Heart left ventricle (tissue), 16 donors: ENCODE measurements at regions not wholly inside any gene's neighbourhood (a gene's known extent, or its start where the extent isn't known, plus 50 kb on each side); places are given as distances from the start of the nearest gene placed in this dataset.
"Not testable (repeated sequence)": the region's sequence is repeated elsewhere in the genome, so short reads cannot be mapped to it uniquely, and the experiment has no call there.

Experiments used
- ATAC-seq, 4 donors: fragments of 200-7000 bp; cut with Tn5 transposase; one replicate each; pipeline ENCODE4 v1.9.1; 2020 to 2022; ENCODE audit warnings: moderate library complexity in 4 of 4, mild to moderate bottlenecking in 3 of 4, moderate number of reproducible peaks in 1 of 4
- DNase-seq, 5 donors: peaks; one replicate each; pipeline ENCODE4 v3.0.0-alpha.2; 2020
- H3K27ac ChIP-seq, 12 donors: fragments of 200-600 bp; sonication (generic) in 4 of 12; one replicate each; pipeline versions ENCODE4 v1.5.0 to v1.8.0; 2016 to 2022; ENCODE audit warnings: mild to moderate bottlenecking in 2 of 12
- H3K27me3 ChIP-seq, 9 donors: fragments of 200-600 bp; sonication (generic) in 2 of 9; one replicate each; pipeline versions ENCODE4 v1.5.1 to v1.8.0; 2016 to 2022; ENCODE audit warnings: mild to moderate bottlenecking in 3 of 9
- H3K36me3 ChIP-seq, 9 donors: fragments of 200-600 bp; sonication (generic) in 2 of 9; one replicate each; pipeline versions ENCODE4 v1.5.0 to v1.8.0; 2018 to 2022; ENCODE audit warnings: mild to moderate bottlenecking in 2 of 9
- H3K4me1 ChIP-seq, 12 donors: fragments of 200-600 bp; sonication (generic) in 4 of 12; one replicate each; pipeline versions ENCODE4 v1.5.0 to v1.8.0; 2016 to 2022; ENCODE audit warnings: mild to moderate bottlenecking in 3 of 12
- H3K4me3 ChIP-seq, 12 donors: fragments of 200-600 bp; sonication (generic) in 4 of 12; one replicate each; pipeline versions ENCODE4 v1.5.0 to v1.8.0; 2017 to 2022; ENCODE audit warnings: mild to moderate bottlenecking in 9 of 12, moderate library complexity in 4 of 12
- H3K9me3 ChIP-seq, 12 donors: fragments of 200-600 bp; sonication (generic) in 4 of 12; one replicate each; pipeline versions ENCODE4 v1.5.0 to v1.8.0; 2016 to 2022; ENCODE audit warnings: mild to moderate bottlenecking in 1 of 12
- CTCF ChIP-seq, 12 donors: fragments of 200-600 bp; sonication (generic) in 4 of 12; IDR thresholded peaks; one replicate each; pipeline versions ENCODE4 v1.5.0 to v1.8.0; 2018 to 2022; ENCODE audit warnings: antibody characterized with exemption in 12 of 12, mild to moderate bottlenecking in 5 of 12
- POLR2A ChIP-seq, 2 donors: fragments of 450-650 bp; IDR thresholded peaks; one replicate each; pipeline ENCODE4 v1.6.1; 2017; ENCODE audit warnings: antibody characterized with exemption in 2 of 2, mild to moderate bottlenecking in 2 of 2, moderate library complexity in 2 of 2
- WGBS, 4 donors: extraction: QIAGEN DNeasy Blood & Tissue Kit in 2 of 4; methylation state at CpG; one replicate each; pipeline versions ENCODE4 v1.1.5 to v1.1.7; 2013 to 2018; 5-methylcytosine and 5-hydroxymethylcytosine counted together
- intact Hi-C, 10 donors: fragments of 100-400 bp; cut with DNase I; formaldehyde crosslinking; loops; one replicate each; pipeline versions ENCODE4 v1.11.1 to v1.14.2; 2022
- donor health status: ischemic (EF 13 %, LVEDD 7.1; RV severe dilation, severe dysfunction).
- donor health status: healthy with polysubstance abuse.
- donor health status: DM: no; HTN: yes; CAD: no.
- donor health status: DM: no; HTN: no; CAD: no.
- donor health status: ischemic (EF 25% LVEDD 6.9; RV normal size, moderate dysfunction).
- donor health status: ischemic (EF 25% LVEDD 5.7; RV mildly dilated, moderate dysfunction).
- donor health status: healthy.
- donor health status: DM: yes; HTN: yes; CAD: no.
- donor health status: ischemic (EF 35%, LVEDD 5.7; RV mildly dilated, moderate dysfunction).
- donor health status: nonischemic (EF 11% LVEDD 7.7; RV severe dilation, severe dysfunction).
- donor health status: DM: yes; HTN: yes; CAD: no.
- donor health status: PGD.
- donor health status: ischemic (EF 29% LVEDD 5.4; RV normal size, mild dysfunction).
- donor health status: nonischemic (EF 23%, LVEDD 6.1; RV moderate dilation, normal function).

DNA sequence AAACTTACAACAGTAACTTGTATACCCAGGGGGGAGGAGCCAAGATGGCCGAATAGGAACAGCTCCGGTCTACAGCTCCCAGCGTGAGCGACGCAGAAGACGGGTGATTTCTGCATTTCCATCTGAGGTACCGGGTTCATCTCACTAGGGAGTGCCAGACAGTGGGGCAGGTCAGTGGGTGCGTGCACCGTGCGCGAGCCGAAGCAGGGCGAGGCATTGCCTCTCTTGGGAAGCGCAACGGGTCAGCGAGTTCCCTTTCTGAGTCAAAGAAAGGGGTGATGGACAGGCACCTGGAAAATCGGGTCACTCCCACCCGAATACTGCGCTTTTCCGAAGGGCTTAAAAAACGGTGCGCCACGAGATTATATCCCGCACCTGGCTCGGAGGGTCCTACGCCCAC is 278.8 kb downstream of the FAM47B start:
- H3K4me1 ChIP-seq, H3K36me3 ChIP-seq, DNase-seq, H3K27ac ChIP-seq, ATAC-seq, intact Hi-C loops, H3K4me3 ChIP-seq, H3K27me3 ChIP-seq, H3K9me3 ChIP-seq: not testable (repeated sequence)
- 83 to 93% (median 87%) methylated on average over 20 to 26 of the region's 26 CpGs for WGBS, 4 donors

GRCh38 chrX:35244088-35244741 is 301.6 kb downstream of the FAM47B start:
- Histone ChIP-seq H3K9me3 (peaks cover 0 to 3% (median 0%) of the 10 kb centered on the region in 12 donors), H3K27ac (no peak overlapping the region), H3K27me3 (no peaks in the 10 kb centered on the region), H3K4me3 (no peak overlapping the region), H3K4me1 (no peaks in the 10 kb centered on the region), H3K36me3 (no peaks in the 10 kb centered on the region)
- 67 to 91% (median 84%) methylated on average over 1 to 3 of the region's 3 CpGs for WGBS, 4 donors
- no peak for TF ChIP-seq POLR2A (IDR thresholded peaks at IDR 0.05)
- TF ChIP-seq CTCF (IDR thresholded peaks at IDR 0.05), result no peak
- no peak for DNase-seq
- intact Hi-C loops, result no loop called here
- ATAC-seq, result no peak

DNA sequence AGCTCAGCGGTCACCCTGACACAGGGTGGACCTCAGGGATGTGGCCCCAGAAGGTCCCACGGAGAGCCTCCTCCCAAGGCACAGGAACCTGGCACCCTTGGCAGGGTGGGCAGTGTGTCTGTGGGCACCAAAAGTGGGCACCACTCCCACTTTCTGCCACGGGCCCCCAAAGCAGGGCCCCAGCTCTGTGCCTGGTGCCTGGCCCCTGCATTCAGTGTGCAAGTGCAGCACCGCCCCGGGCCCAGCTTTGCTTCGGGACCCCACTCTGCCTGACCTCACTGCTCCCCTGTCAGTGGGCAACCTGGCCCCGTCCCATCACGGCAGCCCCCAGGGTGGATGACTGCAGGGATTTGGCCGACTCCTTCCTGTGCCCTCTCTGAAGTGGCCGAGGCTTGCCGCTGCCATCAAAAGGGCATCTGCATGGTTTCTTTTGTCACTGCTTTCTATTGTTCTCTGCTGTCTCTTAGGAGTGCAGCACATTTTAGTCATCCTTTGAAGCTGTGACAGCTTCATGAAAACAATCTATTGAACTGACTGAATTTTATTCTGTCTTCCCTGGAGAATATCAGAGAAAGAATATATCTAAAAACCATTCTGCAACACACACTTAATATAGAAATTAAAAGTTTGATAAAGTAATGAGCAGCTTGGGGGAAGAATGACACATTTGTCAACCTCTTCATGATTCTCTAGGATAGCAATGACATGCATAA is 302.4 kb downstream of the FAM47B start:
- peak in 1 of 5 donors; percentile 20 for DNase-seq
- Histone ChIP-seq H3K9me3 (peaks cover 0 to 3% (median 0%) of the 10 kb centered on the region in 12 donors), H3K4me3 (no peak overlapping the region), H3K4me1 (no peaks in the 10 kb centered on the region), H3K27ac (no peak overlapping the region), H3K36me3 (no peaks in the 10 kb centered on the region), H3K27me3 (no peaks in the 10 kb centered on the region)
- 85 to 91% (median 86%) methylated on average over 9 to 11 of the region's 11 CpGs for WGBS, 4 donors
- ATAC-seq, result no peak
- TF ChIP-seq CTCF (IDR thresholded peaks at IDR 0.05) (no peak), POLR2A (IDR thresholded peaks at IDR 0.05) (no peak)
- intact Hi-C loops, result no loop called here

GRCh38 chrX:35251226-35251625 is 308.6 kb downstream of the FAM47B start:
- peaks cover 0 to 3% (median 0%) of the 10 kb centered on the region in 12 donors for H3K9me3 ChIP-seq
- TF ChIP-seq CTCF (IDR thresholded peaks at IDR 0.05) (no peak), POLR2A (IDR thresholded peaks at IDR 0.05) (no peak)
- intact Hi-C loops, result no loop called here
- no peaks in the 10 kb centered on the region for H3K36me3 ChIP-seq
- H3K27ac ChIP-seq, result no peak overlapping the region
- no peak for DNase-seq
- no peak for ATAC-seq
- H3K4me1 ChIP-seq, result no peaks in the 10 kb centered on the region
- 9 to 38% (median 17%) methylated on average over 1 of the region's 1 CpG for WGBS, 4 donors
- H3K4me3 ChIP-seq, result no peak overlapping the region
- H3K27me3 ChIP-seq, result no peaks in the 10 kb centered on the region
